ENCODE measurements at regions not wholly inside any gene's neighbourhood (a gene's known extent, or its start where the extent isn't known, plus 50 kb on each side); places are given as distances from the start of the nearest gene placed in this dataset.

DNA sequence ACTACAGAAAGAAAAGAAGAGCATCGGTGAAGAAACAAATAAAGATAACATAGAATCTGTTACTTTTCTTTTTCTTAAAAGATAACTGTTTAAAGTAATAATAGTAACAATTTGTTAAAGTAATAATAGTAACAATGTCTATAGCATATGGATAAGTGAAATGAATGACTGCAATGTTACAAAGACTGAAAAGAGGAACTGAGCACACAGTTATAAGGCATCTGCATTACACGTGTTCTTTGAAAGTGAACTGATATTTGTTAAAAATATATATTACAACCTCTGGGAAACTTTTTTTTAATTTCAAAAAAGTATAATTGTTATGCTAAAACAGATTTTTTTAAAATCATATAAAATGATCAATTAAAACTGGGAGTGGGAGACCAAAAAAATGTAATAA lies 88.4 kb upstream of the FST start:
- no peak for ATAC-seq (ENCODE audit: low FRiP score in 2 of 2)
- H3K4me1 ChIP-seq = no peaks in the 10 kb centered on the region
- WGBS, 2 donors = 77 to 92% methylated on average over 2 of the region's 2 CpGs
- H3K36me3 ChIP-seq = no peaks in the 10 kb centered on the region
- no peak overlapping the region for H3K4me3 ChIP-seq
- H3K27me3 ChIP-seq = no peaks in the 10 kb centered on the region
- H3K9me3 ChIP-seq = peaks cover 0 to 11% (median 7%) of the 10 kb centered on the region in 4 donors
- no peak overlapping the region for H3K27ac ChIP-seq
- TF ChIP-seq POLR2A (IDR thresholded peaks at IDR 0.05) (no peak), POLR2AphosphoS5 (IDR thresholded peaks at IDR 0.05) (no peak), EP300 (IDR thresholded peaks at IDR 0.05) (no peak)
- TF ChIP-seq, protein P1, sequence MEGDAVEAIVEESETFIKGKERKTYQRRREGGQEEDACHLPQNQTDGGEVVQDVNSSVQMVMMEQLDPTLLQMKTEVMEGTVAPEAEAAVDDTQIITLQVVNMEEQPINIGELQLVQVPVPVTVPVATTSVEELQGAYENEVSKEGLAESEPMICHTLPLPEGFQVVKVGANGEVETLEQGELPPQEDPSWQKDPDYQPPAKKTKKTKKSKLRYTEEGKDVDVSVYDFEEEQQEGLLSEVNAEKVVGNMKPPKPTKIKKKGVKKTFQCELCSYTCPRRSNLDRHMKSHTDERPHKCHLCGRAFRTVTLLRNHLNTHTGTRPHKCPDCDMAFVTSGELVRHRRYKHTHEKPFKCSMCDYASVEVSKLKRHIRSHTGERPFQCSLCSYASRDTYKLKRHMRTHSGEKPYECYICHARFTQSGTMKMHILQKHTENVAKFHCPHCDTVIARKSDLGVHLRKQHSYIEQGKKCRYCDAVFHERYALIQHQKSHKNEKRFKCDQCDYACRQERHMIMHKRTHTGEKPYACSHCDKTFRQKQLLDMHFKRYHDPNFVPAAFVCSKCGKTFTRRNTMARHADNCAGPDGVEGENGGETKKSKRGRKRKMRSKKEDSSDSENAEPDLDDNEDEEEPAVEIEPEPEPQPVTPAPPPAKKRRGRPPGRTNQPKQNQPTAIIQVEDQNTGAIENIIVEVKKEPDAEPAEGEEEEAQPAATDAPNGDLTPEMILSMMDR (IDR thresholded peaks at IDR 0.05) = no peak
- DNase-seq = no peak

DNA sequence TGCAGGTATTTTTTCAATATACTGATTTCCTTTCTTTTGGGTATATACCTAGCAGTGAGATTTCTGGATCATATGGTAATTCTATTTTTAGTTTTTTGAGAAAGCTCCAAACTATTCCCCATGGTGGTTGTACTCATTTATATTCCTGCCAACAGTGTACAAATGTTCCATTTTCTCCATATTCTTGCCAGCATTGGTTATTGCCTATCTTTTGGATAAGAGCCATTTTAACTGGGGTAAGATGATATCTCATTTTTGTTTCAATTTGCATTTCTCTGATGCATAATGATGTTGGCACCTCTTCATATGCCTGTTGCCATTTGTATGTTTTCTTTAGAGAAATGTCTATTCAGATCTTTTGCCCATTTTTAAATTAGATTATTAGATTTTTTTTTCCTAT lies 85.6 kb upstream of the FST start:
- TF ChIP-seq POLR2A (IDR thresholded peaks at IDR 0.05) (no peak), EP300 (IDR thresholded peaks at IDR 0.05) (no peak), POLR2AphosphoS5 (IDR thresholded peaks at IDR 0.05) (no peak)
- TF ChIP-seq, protein P1 (IDR thresholded peaks at IDR 0.05) = no peak

DNA sequence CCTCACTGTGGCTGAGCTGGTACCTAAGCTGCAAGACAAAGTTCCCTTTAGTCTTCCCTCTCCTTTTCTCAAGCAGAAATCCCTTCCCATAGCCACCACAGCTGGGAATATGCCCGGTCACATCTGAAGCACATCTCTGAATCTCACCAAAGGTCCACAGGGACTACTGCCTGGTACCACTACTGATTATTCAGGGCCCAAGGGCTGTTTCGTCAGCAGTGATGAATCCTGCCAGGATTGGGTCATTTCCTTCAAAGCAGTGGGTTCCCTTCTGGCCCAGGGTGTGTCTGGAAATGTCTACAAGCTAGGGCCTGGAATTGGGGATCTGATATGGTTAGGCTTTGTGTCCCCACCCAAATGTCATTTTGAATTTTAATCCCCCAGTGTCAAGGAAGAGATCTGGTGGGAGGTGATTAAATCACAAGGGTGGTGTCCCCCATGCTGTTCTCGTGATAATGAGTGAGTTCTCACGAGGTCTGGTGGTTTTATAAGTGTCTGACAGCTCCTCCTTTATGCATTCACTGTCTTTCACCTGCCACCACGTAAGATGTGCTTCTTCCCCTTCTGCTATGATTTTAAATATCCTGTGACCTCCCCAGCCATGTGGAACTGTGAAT lies 83.2 kb upstream of the FST start:
- 73 to 82% methylated on average over 5 of the region's 5 CpGs for WGBS, 2 donors
- DNase-seq = no peak

More for the DNA sequence above, 85.6 kb upstream of the FST start:
- no peaks in the 10 kb centered on the region for H3K36me3 ChIP-seq
- no peak overlapping the region for H3K27ac ChIP-seq
- no peak for ATAC-seq (ENCODE audit: low FRiP score in 2 of 2)
- DNase-seq = no peak
- H3K4me1 ChIP-seq = no peaks in the 10 kb centered on the region
- H3K4me3 ChIP-seq = no peak overlapping the region
- no peaks in the 10 kb centered on the region for H3K9me3 ChIP-seq
- H3K27me3 ChIP-seq = no peaks in the 10 kb centered on the region

DNA sequence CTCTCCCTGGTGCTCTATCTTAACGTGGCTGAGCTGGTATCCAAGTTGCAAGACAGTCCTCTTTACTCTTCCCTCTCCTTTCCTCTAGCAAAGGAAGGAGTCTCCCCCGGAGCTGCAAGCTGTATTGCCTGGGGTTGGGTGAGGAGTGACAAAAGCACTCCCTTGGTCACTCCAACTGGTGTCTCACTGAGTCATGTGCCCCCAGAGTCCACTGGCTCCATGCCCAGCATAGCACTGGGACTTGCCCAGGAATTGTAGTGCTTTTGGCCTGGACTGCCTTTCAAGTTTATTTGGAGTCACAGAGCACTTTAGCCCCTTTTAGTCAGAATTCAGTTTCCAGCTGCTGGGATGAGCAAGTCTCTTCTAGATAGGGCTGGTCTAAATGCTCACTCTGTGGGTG lies 82.6 kb upstream of the FST start:
- ATAC-seq (ENCODE audit: low FRiP score in 2 of 2) (no peak), DNase-seq (no peak)
- Histone ChIP-seq H3K36me3 (no peaks in the 10 kb centered on the region), H3K9me3 (no peaks in the 10 kb centered on the region), H3K4me1 (no peaks in the 10 kb centered on the region), H3K4me3 (no peak overlapping the region), H3K27me3 (no peaks in the 10 kb centered on the region), H3K27ac (no peak overlapping the region)
- TF ChIP-seq EP300 (IDR thresholded peaks at IDR 0.05) (no peak), POLR2AphosphoS5 (IDR thresholded peaks at IDR 0.05) (no peak), POLR2A (IDR thresholded peaks at IDR 0.05) (no peak)
- TF ChIP-seq, protein P1 (IDR thresholded peaks at IDR 0.05) = no peak
- WGBS, 2 donors = 30 to 34% methylated on average over 2 of the region's 2 CpGs

More for the DNA sequence above, 83.2 kb upstream of the FST start:
- H3K27me3 ChIP-seq = no peaks in the 10 kb centered on the region
- ATAC-seq (ENCODE audit: low FRiP score in 2 of 2) = no peak
- TF ChIP-seq POLR2A (IDR thresholded peaks at IDR 0.05) (no peak), EP300 (IDR thresholded peaks at IDR 0.05) (no peak), POLR2AphosphoS5 (IDR thresholded peaks at IDR 0.05) (no peak)
- TF ChIP-seq, protein P1 (IDR thresholded peaks at IDR 0.05) = no peak
- no peaks in the 10 kb centered on the region for H3K4me1 ChIP-seq
- no peaks in the 10 kb centered on the region for H3K9me3 ChIP-seq
- no peak overlapping the region for H3K27ac ChIP-seq
- H3K36me3 ChIP-seq = no peaks in the 10 kb centered on the region
- no peak overlapping the region for H3K4me3 ChIP-seq
